Right ventricle myocardium inferior (tissue), 1 donor: ENCODE measurements at regions not wholly inside any gene's neighbourhood (a gene's known extent, or its start where the extent isn't known, plus 50 kb on each side); places are given as distances from the start of the nearest gene placed in this dataset.
A peak's percentile ranks its signal among the peaks of the same experiment; 100 is the strongest.
"Not testable (repeated sequence)": the region's sequence is repeated elsewhere in the genome, so short reads cannot be mapped to it uniquely, and the experiment has no call there.

Experiments used
- ATAC-seq: fragments of 200-7000 bp; cut with Tn5 transposase; one replicate; pipeline ENCODE4 v1.9.1; 2020; ENCODE audit warnings: mild to moderate bottlenecking, moderate library complexity
- DNase-seq: peaks from one replicate; pipeline ENCODE4 v3.0.0; 2021; ENCODE audit errors: missing footprints
- intact Hi-C: fragments of 100-400 bp; cut with DNase I; formaldehyde crosslinking; loops from one replicate; pipeline ENCODE4 v1.11.0; 2022
- donor health status: DM: no; HTN: yes; CAD: no; lungs with severe emphysema.

DNA sequence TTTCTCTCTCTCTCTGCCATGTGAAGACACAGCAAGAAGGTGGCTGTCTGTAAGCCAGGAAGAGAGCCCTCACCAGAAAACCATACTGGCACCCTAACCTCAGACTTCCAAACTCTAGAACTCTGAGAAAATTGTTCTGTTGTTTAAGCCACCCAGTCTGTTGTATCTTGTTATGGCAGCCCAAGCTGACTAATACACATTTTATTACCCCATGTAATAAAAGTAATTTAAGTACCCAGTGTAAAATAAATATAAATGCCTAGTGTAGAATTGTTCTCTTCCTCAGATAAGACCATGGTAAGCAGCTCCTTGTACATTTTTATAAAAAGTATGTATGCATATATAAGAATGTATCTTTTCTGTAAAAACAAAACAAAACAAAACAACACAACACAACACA is 119.7 kb downstream of the DTL start:
- ATAC-seq (no peak), DNase-seq (no peak)
- intact Hi-C loops = no loop called here

- DNase-seq (no peak), ATAC-seq (no peak)
- intact Hi-C loops = no loop called here
Measured at GRCh38 chr1:212157252-212157651, 121.7 kb downstream of the DTL start.

DNA sequence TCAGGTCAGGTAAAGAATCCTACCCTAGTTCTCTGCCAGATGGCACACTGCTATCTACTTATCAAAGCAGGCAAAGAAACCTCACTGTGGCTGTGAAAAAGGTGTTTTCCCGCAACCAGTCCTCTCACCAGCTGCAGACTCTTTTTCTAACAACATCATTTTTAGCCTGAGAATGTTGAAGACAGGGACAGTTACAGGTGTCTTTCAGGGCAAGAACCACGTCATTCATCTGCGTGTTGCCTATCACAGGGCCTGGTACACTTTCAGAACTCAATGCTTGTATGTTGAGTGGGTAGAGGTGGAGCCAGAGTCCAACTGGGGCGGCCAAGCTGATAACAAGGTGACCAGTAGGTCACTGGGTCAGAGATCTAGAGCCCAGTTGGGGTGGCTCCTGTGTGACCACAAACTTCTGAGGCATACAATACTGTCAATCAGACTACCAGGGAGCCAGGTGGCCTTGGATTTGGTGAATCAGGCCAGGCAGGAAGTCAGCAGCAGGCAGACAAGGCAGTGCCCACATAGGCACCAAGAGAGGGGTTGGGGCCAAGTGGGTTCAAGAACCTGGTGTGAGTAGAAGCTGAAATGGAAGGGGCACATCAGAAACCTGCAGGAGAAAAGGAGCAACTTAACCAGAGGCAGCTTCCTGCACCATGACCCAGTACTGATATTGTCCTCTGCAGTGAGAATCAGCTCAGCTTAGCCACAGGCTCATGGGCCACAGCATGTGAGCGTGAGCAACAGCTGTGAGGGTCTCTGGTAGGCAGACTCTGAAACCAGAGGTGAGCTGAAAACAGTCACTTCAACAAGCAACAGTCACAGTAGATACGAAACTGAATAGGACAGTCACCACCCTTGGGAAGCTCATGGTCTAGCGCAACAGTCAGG is 123.6 kb downstream of the DTL start:
- intact Hi-C loops = no loop called here
- DNase-seq (no peak), ATAC-seq (peak; percentile 49)

DNA sequence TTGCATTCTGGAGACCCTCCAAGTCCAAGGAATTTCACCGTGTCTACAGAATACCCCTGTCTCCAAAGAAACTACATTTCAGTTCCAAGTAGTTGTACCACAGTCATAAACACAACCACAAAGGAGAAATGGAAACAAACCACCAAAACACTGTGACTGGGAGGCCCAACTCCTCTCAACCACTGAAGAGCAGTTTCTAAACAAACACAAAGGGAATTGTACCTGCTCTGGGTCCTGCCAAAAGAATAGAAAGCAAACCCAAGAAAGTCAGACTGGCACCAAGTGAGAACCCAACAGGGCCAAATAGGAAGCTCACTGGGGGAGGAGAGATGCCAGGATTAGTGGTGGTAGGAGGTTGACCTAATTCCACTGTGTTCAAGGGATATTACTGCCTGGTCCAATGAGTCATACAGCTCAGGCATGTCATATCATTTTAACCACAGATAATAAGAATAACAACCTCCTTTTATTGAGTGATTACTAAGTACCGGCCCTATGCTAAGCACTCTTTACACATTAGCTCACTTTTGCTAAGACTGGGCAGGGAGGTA is 123.9 kb upstream of the PPP2R5A start:
- DNase-seq (no peak), ATAC-seq (no peak)
- intact Hi-C loops = no loop called here

GRCh38 chr1:212162635-212163034 is 122.6 kb upstream of the PPP2R5A start:
- ATAC-seq = peak; percentile 53
- intact Hi-C loops = loop anchor here (1.0 to 2.0 kb wide), 2 partner anchors 24 to 88 kb away; no protein-coding TSS in a partner anchor

GRCh38 chr1:212164095-212164872 is 120.9 kb upstream of the PPP2R5A start:
- DNase-seq (no peak), ATAC-seq (no peak)
- intact Hi-C loops = no loop called here

More at GRCh38 chr1:212162635-212163034, 122.6 kb upstream of the PPP2R5A start:
- DNase-seq = no peak

- ATAC-seq = no peak
- intact Hi-C loops = loop anchor here (2.0 kb wide), 1 partner anchor 119 kb away; the partner anchor contains the start of gene PPP2R5A
- DNase-seq = no peak
Measured at GRCh38 chr1:212166244-212166643, 119.0 kb upstream of the PPP2R5A start.

- intact Hi-C loops = loop anchor here (2.0 kb wide), 1 partner anchor 118 kb away; the partner anchor contains the start of gene PPP2R5A
- ATAC-seq (no peak), DNase-seq (no peak)
Measured at GRCh38 chr1:212166644-212167043, 118.6 kb upstream of the PPP2R5A start.

DNA sequence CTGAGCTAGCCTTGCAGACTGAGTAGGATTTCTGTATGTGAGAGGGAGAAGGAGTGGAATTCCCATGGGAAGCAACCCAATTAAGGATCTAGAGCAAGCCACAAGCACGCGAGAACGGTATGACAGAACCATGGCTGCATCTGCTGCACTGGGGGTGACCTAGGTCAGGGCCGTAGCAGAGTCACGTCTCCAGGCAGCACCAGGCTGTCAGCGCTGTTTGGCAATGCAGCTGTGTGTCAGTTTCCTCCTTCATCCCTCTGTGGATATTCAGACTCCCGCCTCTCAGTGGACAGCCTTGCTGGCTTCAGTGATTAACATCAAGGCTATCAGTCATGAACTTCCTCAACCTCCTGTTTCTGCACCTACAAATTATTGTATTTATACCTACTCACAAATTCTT is 118.1 kb upstream of the PPP2R5A start:
- ATAC-seq (peak; percentile 87), DNase-seq (peak; percentile 75)
- intact Hi-C loops = loop anchor here (2.0 kb wide), 1 partner anchor 118 kb away; the partner anchor contains the start of gene PPP2R5A

DNA sequence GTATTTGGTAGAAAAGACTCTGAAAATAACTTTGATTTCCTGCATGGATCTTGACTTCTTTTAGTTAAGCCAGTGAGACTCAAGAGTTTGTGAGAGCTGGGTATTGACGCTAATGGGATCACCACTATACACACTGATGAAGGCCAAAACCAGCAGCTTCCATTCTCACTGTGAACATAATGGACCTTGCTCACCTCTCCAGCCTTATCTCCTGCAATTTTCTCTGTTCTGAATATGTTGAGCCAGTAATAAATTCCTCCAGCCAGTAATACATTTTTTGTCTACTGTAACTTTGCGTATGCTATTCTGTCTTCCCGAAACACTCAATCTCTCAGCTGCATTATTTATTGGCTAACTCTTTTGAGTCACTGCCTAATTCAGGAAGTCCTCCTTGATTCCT is 111.6 kb upstream of the PPP2R5A start:
- no peak for DNase-seq

DNA sequence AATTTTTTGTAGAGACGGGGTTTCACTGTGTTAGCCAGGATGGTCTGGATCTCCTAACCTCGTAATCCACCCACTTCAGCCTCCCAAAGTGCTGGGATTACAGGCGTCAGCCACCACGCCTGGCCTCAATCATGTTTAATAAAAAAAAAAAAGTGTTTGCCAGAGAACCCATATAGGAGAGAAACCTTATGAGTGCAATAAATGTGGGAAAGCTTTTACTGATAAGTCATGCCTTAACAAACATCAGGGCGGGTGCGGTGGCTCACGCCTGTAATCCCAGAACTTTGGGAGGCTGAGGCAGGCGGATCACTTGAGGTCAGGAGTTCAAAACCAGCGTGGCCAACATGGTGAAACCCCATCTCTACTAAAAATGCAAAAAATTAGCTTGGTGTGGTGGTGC is 110.9 kb upstream of the PPP2R5A start:
- ATAC-seq, intact Hi-C loops, DNase-seq: not testable (repeated sequence)

More for the DNA sequence above, 111.6 kb upstream of the PPP2R5A start:
- ATAC-seq = no peak
- intact Hi-C loops = no loop called here

GRCh38 chr1:212177542-212177941 is 107.7 kb upstream of the PPP2R5A start:
- intact Hi-C loops = no loop called here
- ATAC-seq (no peak), DNase-seq (no peak)

GRCh38 chr1:212178851-212179250 is 106.4 kb upstream of the PPP2R5A start:
- intact Hi-C loops = no loop called here

DNA sequence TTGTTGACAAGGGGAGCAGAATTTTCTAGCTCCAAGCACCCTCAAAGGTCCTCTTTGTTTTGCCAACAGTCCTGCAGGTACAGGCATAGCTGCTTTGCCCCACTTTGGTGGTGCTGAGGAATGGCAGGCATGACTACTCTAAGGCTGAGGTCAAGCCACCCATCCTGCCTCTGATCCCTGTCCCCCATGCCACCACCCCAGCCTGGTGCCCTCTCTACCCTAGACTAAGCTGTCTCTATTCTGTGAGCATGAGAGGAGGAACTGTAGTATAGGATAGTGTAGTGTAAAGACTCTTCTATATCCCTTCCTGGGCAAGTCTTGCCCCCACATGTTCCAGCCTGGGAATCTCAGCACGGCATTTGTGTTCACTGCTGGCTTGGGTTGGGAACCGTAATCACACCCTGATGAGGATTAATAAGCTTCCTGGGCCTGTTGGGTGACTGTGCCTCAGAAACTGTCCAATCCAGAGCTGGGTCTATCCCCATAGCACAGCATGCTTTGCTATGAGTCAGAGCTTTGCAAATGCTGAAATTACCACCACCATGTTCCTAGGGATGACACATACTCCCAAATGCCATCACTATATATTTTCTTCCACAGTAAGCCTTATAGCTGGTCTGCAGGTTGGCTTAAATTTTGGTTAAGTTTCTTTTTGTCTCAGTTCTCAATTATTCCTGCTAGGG is 105.7 kb upstream of the PPP2R5A start:
- DNase-seq = no peak
- no peak for ATAC-seq
- intact Hi-C loops = no loop called here

More at GRCh38 chr1:212178851-212179250, 106.4 kb upstream of the PPP2R5A start:
- ATAC-seq (no peak), DNase-seq (no peak)

GRCh38 chr1:212181015-212181882 is 104.0 kb upstream of the PPP2R5A start:
- no peak for ATAC-seq
- intact Hi-C loops = no loop called here
- no peak for DNase-seq

- intact Hi-C loops = no loop called here
- DNase-seq (no peak), ATAC-seq (no peak)
Measured at GRCh38 chr1:212182171-212182570, 103.0 kb upstream of the PPP2R5A start.

DNA sequence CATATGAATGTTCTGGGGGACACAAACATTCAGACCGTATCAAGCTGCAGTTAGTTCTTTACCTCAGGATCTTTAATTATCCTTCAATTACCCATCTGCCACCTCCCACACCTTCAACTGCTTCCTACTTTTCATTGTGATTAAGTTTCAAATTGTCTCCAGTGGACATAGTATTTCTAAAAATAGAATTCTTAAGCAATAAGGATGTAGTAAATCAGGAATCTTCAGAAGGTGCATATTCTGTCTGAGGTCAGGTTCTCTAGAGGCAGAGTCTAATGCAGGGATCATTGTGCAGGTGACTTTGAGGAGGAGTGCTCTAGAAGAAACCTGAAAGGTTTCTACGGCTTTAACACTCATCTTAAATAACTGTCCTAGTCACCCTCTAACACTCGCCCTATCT is 102.6 kb upstream of the PPP2R5A start:
- intact Hi-C loops = no loop called here
- DNase-seq (no peak), ATAC-seq (no peak)
